Epithelial cell of proximal tubule (primary cell): ENCODE measurements at regions not wholly inside any gene's neighbourhood (a gene's known extent, or its start where the extent isn't known, plus 50 kb on each side); places are given as distances from the start of the nearest gene placed in this dataset.

Experiments
- DNase-seq: peaks from one replicate; pipeline ENCODE4 v3.0.0-alpha.2; 2011; ENCODE audit warnings: low read depth
- H3K4me3 ChIP-seq: 2 replicates; pipeline ENCODE4 v1.5.1; 2011; ENCODE audit warnings: low read depth, mild to moderate bottlenecking, low read length
- TF ChIP-seq, protein P1 (sequence below): conservative IDR thresholded peaks from 2 replicates; pipeline ENCODE4 v1.5.1; 2012; ENCODE audit warnings: low read depth, mild to moderate bottlenecking, low read length

DNA sequence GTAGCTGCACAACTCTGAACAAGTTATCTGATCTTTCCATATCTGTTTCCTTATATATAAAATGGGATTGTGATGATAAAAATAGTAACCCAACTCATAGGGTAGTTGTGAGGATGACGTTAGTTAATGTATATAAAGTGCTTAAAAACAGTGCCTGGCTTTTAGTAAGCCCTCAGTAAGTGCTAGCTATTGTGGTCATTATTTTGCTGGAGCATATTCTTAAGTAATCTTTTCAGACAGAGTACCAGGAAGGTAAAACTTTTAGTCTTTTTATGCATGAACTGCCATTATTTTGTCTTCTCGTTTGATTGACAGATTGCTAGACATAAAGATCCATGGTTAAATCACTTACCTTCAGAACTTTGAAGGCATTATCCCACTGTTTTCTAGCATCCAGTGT lies 62.5 kb upstream of the SIM2 start:
- TF ChIP-seq, protein P1, sequence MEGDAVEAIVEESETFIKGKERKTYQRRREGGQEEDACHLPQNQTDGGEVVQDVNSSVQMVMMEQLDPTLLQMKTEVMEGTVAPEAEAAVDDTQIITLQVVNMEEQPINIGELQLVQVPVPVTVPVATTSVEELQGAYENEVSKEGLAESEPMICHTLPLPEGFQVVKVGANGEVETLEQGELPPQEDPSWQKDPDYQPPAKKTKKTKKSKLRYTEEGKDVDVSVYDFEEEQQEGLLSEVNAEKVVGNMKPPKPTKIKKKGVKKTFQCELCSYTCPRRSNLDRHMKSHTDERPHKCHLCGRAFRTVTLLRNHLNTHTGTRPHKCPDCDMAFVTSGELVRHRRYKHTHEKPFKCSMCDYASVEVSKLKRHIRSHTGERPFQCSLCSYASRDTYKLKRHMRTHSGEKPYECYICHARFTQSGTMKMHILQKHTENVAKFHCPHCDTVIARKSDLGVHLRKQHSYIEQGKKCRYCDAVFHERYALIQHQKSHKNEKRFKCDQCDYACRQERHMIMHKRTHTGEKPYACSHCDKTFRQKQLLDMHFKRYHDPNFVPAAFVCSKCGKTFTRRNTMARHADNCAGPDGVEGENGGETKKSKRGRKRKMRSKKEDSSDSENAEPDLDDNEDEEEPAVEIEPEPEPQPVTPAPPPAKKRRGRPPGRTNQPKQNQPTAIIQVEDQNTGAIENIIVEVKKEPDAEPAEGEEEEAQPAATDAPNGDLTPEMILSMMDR, result no peak
- H3K4me3 ChIP-seq, result no peak overlapping the region
- no peak for DNase-seq

DNA sequence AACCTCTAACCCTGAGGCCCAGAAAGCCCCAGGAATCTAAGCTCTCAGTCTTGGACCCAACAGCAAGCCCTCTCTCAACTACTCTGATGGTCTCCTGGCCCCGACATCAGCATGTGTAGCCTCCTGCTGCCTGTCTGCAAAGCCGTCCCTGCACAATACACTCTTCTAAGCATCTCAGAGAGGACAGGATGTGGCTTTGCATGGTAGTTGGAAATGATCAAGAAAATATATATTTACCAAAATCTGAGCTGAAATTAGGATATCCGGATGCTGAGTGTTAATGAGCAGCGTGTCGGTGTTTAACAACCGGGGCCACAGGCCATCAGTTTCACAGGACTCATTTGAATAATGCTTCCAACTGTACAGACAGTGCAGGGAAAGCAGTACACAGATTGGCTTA lies 59.1 kb upstream of the SIM2 start:
- DNase-seq, result no peak
- TF ChIP-seq, protein P1, result no peak
- H3K4me3 ChIP-seq, result no peak overlapping the region

DNA sequence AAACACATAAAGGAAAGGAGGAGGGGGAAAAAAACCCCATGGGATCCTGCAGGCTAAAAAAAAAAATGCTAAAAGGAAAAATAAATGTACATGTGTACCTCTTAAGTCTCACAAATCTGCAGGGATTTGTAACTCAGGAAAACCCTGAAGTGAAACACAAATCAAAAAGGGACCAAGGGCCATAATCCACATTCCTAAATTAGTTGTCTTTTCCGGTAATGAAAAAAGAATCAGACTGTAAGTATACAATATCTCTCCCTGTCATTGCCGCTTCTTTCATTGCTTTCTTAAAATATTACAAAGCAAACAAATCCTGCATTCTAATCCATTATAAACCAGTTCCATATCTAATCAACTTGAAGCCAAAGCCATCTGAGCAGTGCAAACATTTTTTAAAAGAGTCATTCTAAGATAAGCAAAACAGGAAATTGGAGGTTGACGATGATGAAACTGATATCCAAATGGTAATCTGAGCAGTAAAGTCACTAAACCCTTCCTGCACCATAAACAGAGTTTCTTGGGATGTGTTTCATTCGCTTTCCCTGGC lies 58.7 kb upstream of the SIM2 start:
- H3K4me3 ChIP-seq, result no peak overlapping the region
- TF ChIP-seq, protein P1, result no peak
- no peak for DNase-seq

DNA sequence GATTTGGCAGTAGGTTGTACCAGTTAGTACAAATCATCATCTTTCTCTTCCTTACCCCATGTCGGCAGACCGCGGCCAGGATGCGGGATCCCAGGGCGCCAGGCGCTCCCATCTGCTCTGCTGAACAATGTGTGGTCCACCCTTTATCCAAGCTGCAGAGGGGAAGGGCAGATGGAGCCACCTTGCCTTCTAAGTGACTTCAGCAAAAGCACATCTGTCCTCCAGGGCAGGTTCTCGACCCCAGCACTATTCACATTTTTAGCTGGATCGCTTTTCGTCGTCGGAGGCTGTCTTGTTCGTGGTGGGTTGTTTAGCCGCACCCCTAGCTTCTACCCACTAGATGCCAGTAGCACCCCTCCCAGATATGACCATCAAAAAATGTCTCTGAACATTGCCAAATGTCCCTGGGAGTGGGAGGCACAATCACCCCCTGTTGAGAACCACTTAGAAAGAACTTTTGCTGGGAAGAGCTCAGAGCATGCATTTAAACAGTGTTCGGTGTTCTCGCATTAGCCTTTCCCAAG lies 58.1 kb upstream of the SIM2 start:
- TF ChIP-seq, protein P1, result no peak
- no peak overlapping the region for H3K4me3 ChIP-seq
- DNase-seq, result no peak

DNA sequence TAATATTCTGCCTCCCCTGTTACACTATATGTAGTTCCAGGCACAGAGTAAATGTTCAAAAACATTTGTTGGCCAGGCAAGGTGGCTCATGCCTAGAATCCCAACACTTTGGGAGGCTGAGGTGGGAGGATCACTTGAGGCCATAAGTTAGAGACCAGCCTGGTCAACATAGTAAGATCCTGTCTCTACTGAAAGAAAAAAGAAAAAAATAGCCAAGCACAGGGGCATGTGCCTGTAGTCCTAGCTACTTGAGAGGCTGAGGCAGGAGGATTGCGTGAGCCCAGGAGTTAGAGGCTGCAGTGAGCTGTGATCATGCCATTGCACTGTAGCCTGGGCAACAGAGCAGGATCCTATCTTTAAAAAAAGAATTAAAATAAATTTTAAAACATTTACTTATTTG lies 57.6 kb upstream of the SIM2 start:
- TF ChIP-seq, protein P1, result no peak
- no peak overlapping the region for H3K4me3 ChIP-seq
- DNase-seq, result no peak

DNA sequence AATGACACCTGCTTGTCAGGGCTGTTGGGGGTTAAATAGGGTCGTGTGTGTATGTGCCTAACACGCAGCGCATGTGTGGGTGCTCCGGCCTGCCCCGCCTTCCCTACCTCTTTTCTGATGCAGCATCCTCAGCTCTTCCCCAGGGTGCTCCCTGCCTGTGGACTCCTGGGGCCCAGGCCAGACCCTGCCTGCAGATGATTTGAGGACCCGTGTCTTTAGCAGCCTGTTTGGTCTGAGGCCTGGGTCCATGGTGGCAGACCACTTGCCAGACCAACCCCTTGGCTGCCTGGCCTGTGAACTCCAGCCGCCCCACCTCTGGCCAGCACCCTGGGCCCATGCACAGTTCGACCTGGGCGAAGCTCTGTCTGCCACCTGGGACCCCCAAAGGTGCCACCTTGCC lies 57.0 kb upstream of the SIM2 start:
- TF ChIP-seq, protein P1, result no peak
- no peak overlapping the region for H3K4me3 ChIP-seq
- DNase-seq, result no peak

DNA sequence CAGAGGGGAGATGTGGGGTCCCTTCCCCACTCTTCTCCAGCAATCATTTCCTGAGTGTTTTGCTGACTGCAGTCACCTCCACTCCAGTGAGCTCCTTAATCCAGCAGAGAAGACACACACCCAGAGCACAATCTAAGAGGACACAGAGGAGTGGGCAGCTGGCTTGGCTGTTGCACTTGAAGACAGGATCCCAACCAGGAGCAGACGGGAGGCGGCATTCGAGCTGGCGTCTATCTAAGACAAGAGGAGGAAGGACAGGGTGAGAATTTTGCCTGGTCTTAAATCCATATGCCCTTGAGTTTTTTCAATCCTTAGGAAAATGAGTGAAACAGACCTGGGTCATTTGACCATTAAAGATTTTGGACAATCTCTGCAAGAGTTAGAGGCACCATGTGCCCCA lies 56.1 kb upstream of the SIM2 start:
- TF ChIP-seq, protein P1, result no peak
- no peak for DNase-seq
- H3K4me3 ChIP-seq, result no peak overlapping the region
